ENCODE measurements at regions not wholly inside any gene's neighbourhood (a gene's known extent, or its start where the extent isn't known, plus 50 kb on each side); places are given as distances from the start of the nearest gene placed in this dataset.

- no peaks in the 10 kb centered on the region for H3K9me2 ChIP-seq (replicated peaks; ENCODE audit: insufficient read depth, low read length)
- no peak overlapping the region for H3K9ac ChIP-seq (ENCODE audit: low read length)
- no peak overlapping the region for H3K4me3 ChIP-seq (ENCODE audit: insufficient read depth, low read length, poor library complexity, severe bottlenecking)
- H3K27me3 ChIP-seq (ENCODE audit: low read length), result no peaks in the 10 kb centered on the region
- no peak for TF ChIP-seq EZH2phosphoT487 (conservative IDR thresholded peaks at IDR 0.05; ENCODE audit: low read length)
- TF ChIP-seq CTCF (IDR thresholded peaks at IDR 0.05; ENCODE audit: insufficient read depth, low read length, poor library complexity, severe bottlenecking), result no peak
- no peaks in the 10 kb centered on the region for H3K79me2 ChIP-seq (ENCODE audit: insufficient read depth, low read length)
- H3K9me3 ChIP-seq (ENCODE audit: insufficient read depth, low read length), result no peaks in the 10 kb centered on the region
- no peak overlapping the region for H2AFZ ChIP-seq (ENCODE audit: low read depth, low read length, severe bottlenecking)
- H3F3A ChIP-seq (ENCODE audit: insufficient read depth), result no peaks in the 10 kb centered on the region
- no peaks in the 10 kb centered on the region for H3K36me3 ChIP-seq (ENCODE audit: low read length)
- no peak overlapping the region for H3K27ac ChIP-seq (ENCODE audit: low read depth, low read length)
- no peak overlapping the region for H3K4me2 ChIP-seq (ENCODE audit: low read depth, low read length, poor library complexity, severe bottlenecking)
- H4K20me1 ChIP-seq (ENCODE audit: low read depth, low read length), result no peaks in the 10 kb centered on the region
Measured at GRCh38 chr12:93140801-93141200, 211.7 kb upstream of the EEA1 start.

- no peak overlapping the region for H3K4me2 ChIP-seq (ENCODE audit: low read depth, low read length, poor library complexity, severe bottlenecking)
- TF ChIP-seq CTCF (IDR thresholded peaks at IDR 0.05; ENCODE audit: insufficient read depth, low read length, poor library complexity, severe bottlenecking), result no peak
- no peak for TF ChIP-seq EZH2phosphoT487 (conservative IDR thresholded peaks at IDR 0.05; ENCODE audit: low read length)
- no peaks in the 10 kb centered on the region for H3F3A ChIP-seq (ENCODE audit: insufficient read depth)
- no peak overlapping the region for H2AFZ ChIP-seq (ENCODE audit: low read depth, low read length, severe bottlenecking)
- no peaks in the 10 kb centered on the region for H3K9me2 ChIP-seq (replicated peaks; ENCODE audit: insufficient read depth, low read length)
- no peak overlapping the region for H3K27ac ChIP-seq (ENCODE audit: low read depth, low read length)
- H4K20me1 ChIP-seq (ENCODE audit: low read depth, low read length), result no peaks in the 10 kb centered on the region
- H3K79me2 ChIP-seq (ENCODE audit: insufficient read depth, low read length), result no peaks in the 10 kb centered on the region
- H3K9ac ChIP-seq (ENCODE audit: low read length), result no peak overlapping the region
- H3K36me3 ChIP-seq (ENCODE audit: low read length), result no peaks in the 10 kb centered on the region
- H3K9me3 ChIP-seq (ENCODE audit: insufficient read depth, low read length), result no peaks in the 10 kb centered on the region
- no peaks in the 10 kb centered on the region for H3K27me3 ChIP-seq (ENCODE audit: low read length)
- no peak overlapping the region for H3K4me3 ChIP-seq (ENCODE audit: insufficient read depth, low read length, poor library complexity, severe bottlenecking)
Measured at GRCh38 chr12:93142881-93143280, 213.8 kb upstream of the EEA1 start.

- Histone ChIP-seq H3K4me3 (ENCODE audit: insufficient read depth, low read length, poor library complexity, severe bottlenecking) (no peak overlapping the region), H3K36me3 (ENCODE audit: low read length) (no peaks in the 10 kb centered on the region), H3K27ac (ENCODE audit: low read depth, low read length) (no peak overlapping the region), H4K20me1 (ENCODE audit: low read depth, low read length) (no peaks in the 10 kb centered on the region), H3K9me3 (ENCODE audit: insufficient read depth, low read length) (no peaks in the 10 kb centered on the region), H3K27me3 (ENCODE audit: low read length) (no peaks in the 10 kb centered on the region), H3K9me2 (replicated peaks; ENCODE audit: insufficient read depth, low read length) (no peaks in the 10 kb centered on the region), H3K4me2 (ENCODE audit: low read depth, low read length, poor library complexity, severe bottlenecking) (no peak overlapping the region), H2AFZ (ENCODE audit: low read depth, low read length, severe bottlenecking) (no peak overlapping the region), H3F3A (ENCODE audit: insufficient read depth) (no peaks in the 10 kb centered on the region), H3K9ac (ENCODE audit: low read length) (no peak overlapping the region), H3K79me2 (ENCODE audit: insufficient read depth, low read length) (no peaks in the 10 kb centered on the region)
- no peak for TF ChIP-seq CTCF (IDR thresholded peaks at IDR 0.05; ENCODE audit: insufficient read depth, low read length, poor library complexity, severe bottlenecking)
- no peak for TF ChIP-seq EZH2phosphoT487 (conservative IDR thresholded peaks at IDR 0.05; ENCODE audit: low read length)
Measured at GRCh38 chr12:93144109-93144508, 215.0 kb upstream of the EEA1 start.

- H3K9me3 ChIP-seq (ENCODE audit: insufficient read depth, low read length), result no peaks in the 10 kb centered on the region
- no peaks in the 10 kb centered on the region for H4K20me1 ChIP-seq (ENCODE audit: low read depth, low read length)
- H3K79me2 ChIP-seq (ENCODE audit: insufficient read depth, low read length), result no peaks in the 10 kb centered on the region
- H3K27ac ChIP-seq (ENCODE audit: low read depth, low read length), result no peak overlapping the region
- H3K9me2 ChIP-seq (replicated peaks; ENCODE audit: insufficient read depth, low read length), result no peaks in the 10 kb centered on the region
- H3K27me3 ChIP-seq (ENCODE audit: low read length), result no peaks in the 10 kb centered on the region
- H3K36me3 ChIP-seq (ENCODE audit: low read length), result no peaks in the 10 kb centered on the region
- H3F3A ChIP-seq (ENCODE audit: insufficient read depth), result no peaks in the 10 kb centered on the region
- no peak overlapping the region for H3K9ac ChIP-seq (ENCODE audit: low read length)
- no peak overlapping the region for H2AFZ ChIP-seq (ENCODE audit: low read depth, low read length, severe bottlenecking)
- H3K4me3 ChIP-seq (ENCODE audit: insufficient read depth, low read length, poor library complexity, severe bottlenecking), result no peak overlapping the region
- no peak overlapping the region for H3K4me2 ChIP-seq (ENCODE audit: low read depth, low read length, poor library complexity, severe bottlenecking)
- TF ChIP-seq EZH2phosphoT487 (conservative IDR thresholded peaks at IDR 0.05; ENCODE audit: low read length), result no peak
- TF ChIP-seq CTCF (IDR thresholded peaks at IDR 0.05; ENCODE audit: insufficient read depth, low read length, poor library complexity, severe bottlenecking), result no peak
Measured at GRCh38 chr12:93145086-93145485, 216.0 kb upstream of the EEA1 start.

Data from SU-DHL-6 (cell line).